ENCODE measurements at regions not wholly inside any gene's neighbourhood (a gene's known extent, or its start where the extent isn't known, plus 50 kb on each side); places are given as distances from the start of the nearest gene placed in this dataset.

DNA sequence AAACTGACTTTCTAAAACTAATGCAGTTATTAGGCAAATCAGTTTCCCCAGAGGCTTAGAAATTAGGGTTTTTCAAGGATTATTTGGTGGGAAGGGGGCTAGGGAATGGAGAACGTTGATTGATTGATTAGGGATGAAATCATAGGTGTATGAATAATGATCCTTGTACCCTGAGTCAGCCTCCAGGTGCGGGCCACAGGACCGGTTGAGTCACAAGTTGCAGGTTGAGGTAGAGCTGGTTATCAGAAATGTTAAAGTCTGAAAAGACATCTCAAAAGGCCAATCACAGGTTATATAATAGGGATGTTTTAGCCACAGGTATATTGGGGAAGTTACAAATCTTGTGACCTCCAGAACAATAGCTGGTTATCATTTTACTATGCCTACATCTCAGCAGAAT is 341.8 kb upstream of the GULP1 start (continued):
- TF ChIP-seq, protein P1, sequence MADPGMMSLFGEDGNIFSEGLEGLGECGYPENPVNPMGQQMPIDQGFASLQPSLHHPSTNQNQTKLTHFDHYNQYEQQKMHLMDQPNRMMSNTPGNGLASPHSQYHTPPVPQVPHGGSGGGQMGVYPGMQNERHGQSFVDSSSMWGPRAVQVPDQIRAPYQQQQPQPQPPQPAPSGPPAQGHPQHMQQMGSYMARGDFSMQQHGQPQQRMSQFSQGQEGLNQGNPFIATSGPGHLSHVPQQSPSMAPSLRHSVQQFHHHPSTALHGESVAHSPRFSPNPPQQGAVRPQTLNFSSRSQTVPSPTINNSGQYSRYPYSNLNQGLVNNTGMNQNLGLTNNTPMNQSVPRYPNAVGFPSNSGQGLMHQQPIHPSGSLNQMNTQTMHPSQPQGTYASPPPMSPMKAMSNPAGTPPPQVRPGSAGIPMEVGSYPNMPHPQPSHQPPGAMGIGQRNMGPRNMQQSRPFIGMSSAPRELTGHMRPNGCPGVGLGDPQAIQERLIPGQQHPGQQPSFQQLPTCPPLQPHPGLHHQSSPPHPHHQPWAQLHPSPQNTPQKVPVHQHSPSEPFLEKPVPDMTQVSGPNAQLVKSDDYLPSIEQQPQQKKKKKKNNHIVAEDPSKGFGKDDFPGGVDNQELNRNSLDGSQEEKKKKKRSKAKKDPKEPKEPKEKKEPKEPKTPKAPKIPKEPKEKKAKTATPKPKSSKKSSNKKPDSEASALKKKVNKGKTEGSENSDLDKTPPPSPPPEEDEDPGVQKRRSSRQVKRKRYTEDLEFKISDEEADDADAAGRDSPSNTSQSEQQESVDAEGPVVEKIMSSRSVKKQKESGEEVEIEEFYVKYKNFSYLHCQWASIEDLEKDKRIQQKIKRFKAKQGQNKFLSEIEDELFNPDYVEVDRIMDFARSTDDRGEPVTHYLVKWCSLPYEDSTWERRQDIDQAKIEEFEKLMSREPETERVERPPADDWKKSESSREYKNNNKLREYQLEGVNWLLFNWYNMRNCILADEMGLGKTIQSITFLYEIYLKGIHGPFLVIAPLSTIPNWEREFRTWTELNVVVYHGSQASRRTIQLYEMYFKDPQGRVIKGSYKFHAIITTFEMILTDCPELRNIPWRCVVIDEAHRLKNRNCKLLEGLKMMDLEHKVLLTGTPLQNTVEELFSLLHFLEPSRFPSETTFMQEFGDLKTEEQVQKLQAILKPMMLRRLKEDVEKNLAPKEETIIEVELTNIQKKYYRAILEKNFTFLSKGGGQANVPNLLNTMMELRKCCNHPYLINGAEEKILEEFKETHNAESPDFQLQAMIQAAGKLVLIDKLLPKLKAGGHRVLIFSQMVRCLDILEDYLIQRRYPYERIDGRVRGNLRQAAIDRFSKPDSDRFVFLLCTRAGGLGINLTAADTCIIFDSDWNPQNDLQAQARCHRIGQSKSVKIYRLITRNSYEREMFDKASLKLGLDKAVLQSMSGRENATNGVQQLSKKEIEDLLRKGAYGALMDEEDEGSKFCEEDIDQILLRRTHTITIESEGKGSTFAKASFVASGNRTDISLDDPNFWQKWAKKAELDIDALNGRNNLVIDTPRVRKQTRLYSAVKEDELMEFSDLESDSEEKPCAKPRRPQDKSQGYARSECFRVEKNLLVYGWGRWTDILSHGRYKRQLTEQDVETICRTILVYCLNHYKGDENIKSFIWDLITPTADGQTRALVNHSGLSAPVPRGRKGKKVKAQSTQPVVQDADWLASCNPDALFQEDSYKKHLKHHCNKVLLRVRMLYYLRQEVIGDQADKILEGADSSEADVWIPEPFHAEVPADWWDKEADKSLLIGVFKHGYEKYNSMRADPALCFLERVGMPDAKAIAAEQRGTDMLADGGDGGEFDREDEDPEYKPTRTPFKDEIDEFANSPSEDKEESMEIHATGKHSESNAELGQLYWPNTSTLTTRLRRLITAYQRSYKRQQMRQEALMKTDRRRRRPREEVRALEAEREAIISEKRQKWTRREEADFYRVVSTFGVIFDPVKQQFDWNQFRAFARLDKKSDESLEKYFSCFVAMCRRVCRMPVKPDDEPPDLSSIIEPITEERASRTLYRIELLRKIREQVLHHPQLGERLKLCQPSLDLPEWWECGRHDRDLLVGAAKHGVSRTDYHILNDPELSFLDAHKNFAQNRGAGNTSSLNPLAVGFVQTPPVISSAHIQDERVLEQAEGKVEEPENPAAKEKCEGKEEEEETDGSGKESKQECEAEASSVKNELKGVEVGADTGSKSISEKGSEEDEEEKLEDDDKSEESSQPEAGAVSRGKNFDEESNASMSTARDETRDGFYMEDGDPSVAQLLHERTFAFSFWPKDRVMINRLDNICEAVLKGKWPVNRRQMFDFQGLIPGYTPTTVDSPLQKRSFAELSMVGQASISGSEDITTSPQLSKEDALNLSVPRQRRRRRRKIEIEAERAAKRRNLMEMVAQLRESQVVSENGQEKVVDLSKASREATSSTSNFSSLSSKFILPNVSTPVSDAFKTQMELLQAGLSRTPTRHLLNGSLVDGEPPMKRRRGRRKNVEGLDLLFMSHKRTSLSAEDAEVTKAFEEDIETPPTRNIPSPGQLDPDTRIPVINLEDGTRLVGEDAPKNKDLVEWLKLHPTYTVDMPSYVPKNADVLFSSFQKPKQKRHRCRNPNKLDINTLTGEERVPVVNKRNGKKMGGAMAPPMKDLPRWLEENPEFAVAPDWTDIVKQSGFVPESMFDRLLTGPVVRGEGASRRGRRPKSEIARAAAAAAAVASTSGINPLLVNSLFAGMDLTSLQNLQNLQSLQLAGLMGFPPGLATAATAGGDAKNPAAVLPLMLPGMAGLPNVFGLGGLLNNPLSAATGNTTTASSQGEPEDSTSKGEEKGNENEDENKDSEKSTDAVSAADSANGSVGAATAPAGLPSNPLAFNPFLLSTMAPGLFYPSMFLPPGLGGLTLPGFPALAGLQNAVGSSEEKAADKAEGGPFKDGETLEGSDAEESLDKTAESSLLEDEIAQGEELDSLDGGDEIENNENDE (IDR thresholded peaks at IDR 0.05; ENCODE audit: insufficient replicate concordance, low read length) = no peak
- no peak for TF ChIP-seq NANOG (IDR thresholded peaks at IDR 0.05; ENCODE audit: insufficient read depth, low read depth, low read length, poor library complexity, severe bottlenecking)
- TF ChIP-seq EZH2 (IDR thresholded peaks at IDR 0.05; ENCODE audit: low read depth, low read length, severe bottlenecking) = no peak
- TF ChIP-seq EP300 (IDR thresholded peaks at IDR 0.05; ENCODE audit: borderline replicate concordance in 1 of 2, low read depth in 2 of 2, low read length in 2 of 2) = no peak
- TF ChIP-seq SIN3A (conservative IDR thresholded peaks at IDR 0.05 in 1 of 2, IDR thresholded peaks at IDR 0.05 in 1 of 2; ENCODE audit: low read depth in 1 of 2, low read length in 2 of 2) = no peak
- TF ChIP-seq TCF12 (IDR thresholded peaks at IDR 0.05; ENCODE audit: low read depth, low read length) = no peak
- TF ChIP-seq, protein P2, sequence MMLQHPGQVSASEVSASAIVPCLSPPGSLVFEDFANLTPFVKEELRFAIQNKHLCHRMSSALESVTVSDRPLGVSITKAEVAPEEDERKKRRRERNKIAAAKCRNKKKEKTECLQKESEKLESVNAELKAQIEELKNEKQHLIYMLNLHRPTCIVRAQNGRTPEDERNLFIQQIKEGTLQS (IDR thresholded peaks at IDR 0.05; ENCODE audit: insufficient read depth, low read depth, low read length) = no peak
- TF ChIP-seq RXRA (IDR thresholded peaks at IDR 0.05; ENCODE audit: insufficient read depth, low read depth, low read length) = no peak
- no peak for TF ChIP-seq TEAD4 (IDR thresholded peaks at IDR 0.05; ENCODE audit: low read depth, low read length)
- no peak for TF ChIP-seq RAD21 (IDR thresholded peaks at IDR 0.05 in 1 of 2, conservative IDR thresholded peaks at IDR 0.05 in 1 of 2; ENCODE audit: low read depth in 2 of 2, low read length in 2 of 2)

Measured in H1 (cell line).